RWPE2 (cell line): ENCODE measurements at regions not wholly inside any gene's neighbourhood (a gene's known extent, or its start where the extent isn't known, plus 50 kb on each side); places are given as distances from the start of the nearest gene placed in this dataset.
A peak's percentile ranks its signal among the peaks of the same experiment; 100 is the strongest.

Experiments used
- ATAC-seq: fragments of 200-7000 bp; cut with Tn5 transposase; 3 replicates; pipeline ENCODE4 v1.9.1; 2021; ENCODE audit warnings: low read depth
- DNase-seq: peaks from one replicate; pipeline ENCODE4 v3.0.0-alpha.2; 2020; ENCODE audit warnings: low spot score
- H3K27ac ChIP-seq: fragments of 450-650 bp; 2 replicates; pipeline ENCODE4 v1.5.1; 2017; ENCODE audit warnings: mild to moderate bottlenecking; ENCODE audit not compliant: poor library complexity, severe bottlenecking
- H3K27me3 ChIP-seq: fragments of 250-450 bp; sonication (Bioruptor Pico); 2 replicates; pipeline ENCODE4 v1.5.1; 2021; ENCODE audit warnings: mild to moderate bottlenecking, moderate library complexity; ENCODE audit not compliant: insufficient read depth, poor library complexity, severe bottlenecking
- H3K36me3 ChIP-seq: fragments of 250-450 bp; sonication (Bioruptor Pico); 2 replicates; pipeline ENCODE4 v1.5.1; 2020; ENCODE audit warnings: low read depth, mild to moderate bottlenecking, moderate library complexity
- H3K4me1 ChIP-seq: fragments of 250-450 bp; sonication (Bioruptor Pico); 2 replicates; pipeline ENCODE4 v1.5.1; 2021; ENCODE audit warnings: mild to moderate bottlenecking, moderate library complexity; ENCODE audit not compliant: insufficient read depth, poor library complexity, severe bottlenecking
- H3K4me3 ChIP-seq: fragments of 250-450 bp; sonication (Bioruptor Pico); 2 replicates; pipeline ENCODE4 v1.5.1; 2021; ENCODE audit warnings: mild to moderate bottlenecking, moderate library complexity; ENCODE audit not compliant: severe bottlenecking
- H3K9me3 ChIP-seq: fragments of 250-450 bp; sonication (Bioruptor Pico); 2 replicates; pipeline ENCODE4 v1.5.1; 2021; ENCODE audit warnings: mild to moderate bottlenecking, moderate library complexity; ENCODE audit not compliant: severe bottlenecking
- TF ChIP-seq, protein P1 (sequence below): fragments of 450-650 bp; IDR thresholded peaks from one replicate; pipeline ENCODE4 v1.5.1; 2017; ENCODE audit warnings: mild to moderate bottlenecking, moderate library complexity; ENCODE audit not compliant: poor library complexity, severe bottlenecking

GRCh38 chr5:111672099-111672498 lies 84.9 kb downstream of the NREP start:
- H3K4me1 ChIP-seq: peaks cover 26% of the 10 kb centered on the region
- no peak overlapping the region for H3K27ac ChIP-seq
- TF ChIP-seq, protein P1, sequence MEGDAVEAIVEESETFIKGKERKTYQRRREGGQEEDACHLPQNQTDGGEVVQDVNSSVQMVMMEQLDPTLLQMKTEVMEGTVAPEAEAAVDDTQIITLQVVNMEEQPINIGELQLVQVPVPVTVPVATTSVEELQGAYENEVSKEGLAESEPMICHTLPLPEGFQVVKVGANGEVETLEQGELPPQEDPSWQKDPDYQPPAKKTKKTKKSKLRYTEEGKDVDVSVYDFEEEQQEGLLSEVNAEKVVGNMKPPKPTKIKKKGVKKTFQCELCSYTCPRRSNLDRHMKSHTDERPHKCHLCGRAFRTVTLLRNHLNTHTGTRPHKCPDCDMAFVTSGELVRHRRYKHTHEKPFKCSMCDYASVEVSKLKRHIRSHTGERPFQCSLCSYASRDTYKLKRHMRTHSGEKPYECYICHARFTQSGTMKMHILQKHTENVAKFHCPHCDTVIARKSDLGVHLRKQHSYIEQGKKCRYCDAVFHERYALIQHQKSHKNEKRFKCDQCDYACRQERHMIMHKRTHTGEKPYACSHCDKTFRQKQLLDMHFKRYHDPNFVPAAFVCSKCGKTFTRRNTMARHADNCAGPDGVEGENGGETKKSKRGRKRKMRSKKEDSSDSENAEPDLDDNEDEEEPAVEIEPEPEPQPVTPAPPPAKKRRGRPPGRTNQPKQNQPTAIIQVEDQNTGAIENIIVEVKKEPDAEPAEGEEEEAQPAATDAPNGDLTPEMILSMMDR: no peak
- no peaks in the 10 kb centered on the region for H3K9me3 ChIP-seq
- ATAC-seq: no peak
- no peaks in the 10 kb centered on the region for H3K36me3 ChIP-seq
- H3K27me3 ChIP-seq: no peaks in the 10 kb centered on the region
- DNase-seq: no peak
- H3K4me3 ChIP-seq: no peak overlapping the region

DNA sequence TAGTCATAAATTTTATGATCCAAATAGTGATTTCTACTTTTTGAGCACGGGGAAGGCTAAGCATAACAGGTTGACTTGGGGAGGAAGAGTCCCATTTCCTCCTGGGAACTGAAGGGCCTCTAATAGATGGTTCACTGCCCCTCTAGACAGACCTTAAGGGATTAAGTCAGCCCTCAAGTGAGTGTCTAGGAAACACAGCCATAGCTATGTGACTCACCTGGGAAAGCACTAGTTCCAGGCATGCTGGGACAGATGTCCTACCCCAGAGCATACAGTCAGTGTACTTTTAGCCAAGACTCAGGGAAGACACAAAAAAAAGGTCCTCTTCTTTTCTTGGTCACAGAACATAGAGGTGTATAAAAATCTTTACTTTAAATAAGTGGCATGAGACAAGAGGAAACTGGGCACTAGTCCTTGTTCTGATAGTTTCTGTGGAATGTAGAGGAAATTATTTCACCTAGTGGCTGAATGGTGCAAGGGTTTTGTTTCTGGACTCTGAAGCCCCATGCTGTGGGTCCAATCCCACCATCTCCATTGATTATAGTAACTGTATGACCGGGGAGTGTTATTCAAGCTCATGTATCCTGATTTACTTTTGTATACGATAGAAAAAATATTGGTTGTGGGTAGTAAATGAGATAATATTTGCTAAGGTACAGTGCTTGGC lies 86.0 kb downstream of the NREP start:
- TF ChIP-seq, protein P1: peak; percentile 32
- DNase-seq: no peak
- H3K27ac ChIP-seq: peak overlapping the region; percentile 67
- peaks cover 26% of the 10 kb centered on the region for H3K4me1 ChIP-seq
- H3K4me3 ChIP-seq: no peak overlapping the region
- H3K9me3 ChIP-seq: no peaks in the 10 kb centered on the region
- no peaks in the 10 kb centered on the region for H3K27me3 ChIP-seq
- ATAC-seq: peak; percentile 99
- no peaks in the 10 kb centered on the region for H3K36me3 ChIP-seq

DNA sequence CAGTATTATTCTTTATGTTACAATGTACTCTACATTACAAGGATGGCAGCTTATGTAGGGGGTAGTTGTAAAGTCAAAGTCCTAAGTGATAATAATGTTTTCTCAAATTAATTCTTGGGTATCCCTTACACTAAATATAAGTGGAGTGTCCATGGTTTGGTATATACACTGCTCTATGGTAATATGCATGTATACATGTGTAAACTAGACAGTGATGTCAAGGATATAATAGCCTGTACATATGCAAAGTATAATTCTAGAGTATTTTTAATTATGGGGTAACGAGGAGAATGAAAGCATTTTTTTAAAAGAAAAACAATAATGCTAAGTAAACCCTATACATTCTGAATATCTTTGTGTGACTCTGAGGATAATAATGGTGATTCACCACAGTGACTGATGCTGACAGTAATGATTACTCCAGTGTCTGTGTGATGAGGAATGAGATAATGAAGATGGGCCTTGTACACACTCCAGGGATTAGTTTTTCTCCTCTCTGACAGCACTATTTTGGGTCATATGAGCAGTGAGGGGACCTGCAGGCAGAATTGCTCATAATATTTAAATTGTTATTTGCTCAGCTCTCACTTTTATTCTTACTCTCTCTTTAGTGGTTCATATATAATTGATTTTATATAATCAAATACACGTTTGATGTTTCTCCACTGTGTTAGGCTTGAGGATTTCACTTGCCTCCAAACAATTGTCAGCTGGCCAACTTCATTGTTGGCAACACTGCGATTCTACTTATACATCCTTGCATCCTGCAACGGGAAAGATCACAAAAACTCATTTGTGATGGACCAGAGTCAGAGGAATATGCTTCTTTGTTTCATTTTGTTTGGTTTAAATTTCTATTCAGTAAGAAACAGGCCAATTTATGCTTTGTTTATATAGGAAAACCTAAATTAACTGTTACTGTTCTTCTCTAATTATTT lies 88.2 kb downstream of the NREP start:
- H3K36me3 ChIP-seq: no peaks in the 10 kb centered on the region
- no peak for DNase-seq
- ATAC-seq: peak; percentile 72
- peak overlapping the region; percentile 5 for H3K27ac ChIP-seq
- peaks cover 26% of the 10 kb centered on the region for H3K4me1 ChIP-seq
- TF ChIP-seq, protein P1: no peak
- H3K4me3 ChIP-seq: no peak overlapping the region
- no peaks in the 10 kb centered on the region for H3K9me3 ChIP-seq
- H3K27me3 ChIP-seq: no peaks in the 10 kb centered on the region

DNA sequence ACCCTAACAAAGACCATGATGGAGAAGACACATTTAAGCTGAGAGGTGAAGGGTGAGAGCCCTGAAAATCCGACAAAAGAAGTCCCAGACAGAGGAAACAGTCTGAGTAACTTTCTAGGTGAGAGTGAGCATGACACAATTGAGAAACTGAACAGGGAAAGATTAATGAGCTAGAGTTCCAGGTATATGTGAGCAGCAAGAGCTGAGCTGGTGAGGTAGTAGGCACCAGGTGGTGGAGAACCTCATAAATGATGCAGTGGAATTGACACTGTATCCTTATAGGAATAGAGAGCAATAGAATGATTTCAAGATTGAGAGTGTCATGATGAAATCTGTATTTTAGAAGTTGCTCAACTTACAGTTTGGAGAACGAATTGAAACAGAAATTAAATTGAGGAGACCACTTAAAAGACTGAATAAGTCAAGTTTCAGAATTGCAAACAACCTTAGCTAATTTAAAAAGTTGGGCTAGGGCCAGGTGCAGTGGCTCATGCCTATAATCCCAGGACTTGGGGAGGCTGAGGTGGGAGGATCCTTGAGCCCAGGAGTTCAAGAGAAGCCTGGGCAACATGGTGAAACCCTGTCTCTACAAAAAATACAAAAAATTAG lies 89.8 kb downstream of the NREP start:
- H3K27me3 ChIP-seq: no peaks in the 10 kb centered on the region
- H3K4me3 ChIP-seq: no peak overlapping the region
- H3K9me3 ChIP-seq: no peaks in the 10 kb centered on the region
- peaks cover 26% of the 10 kb centered on the region for H3K4me1 ChIP-seq
- H3K36me3 ChIP-seq: no peaks in the 10 kb centered on the region
- H3K27ac ChIP-seq: no peak overlapping the region
- TF ChIP-seq, protein P1: no peak
- DNase-seq: no peak
- no peak for ATAC-seq
